ENCODE measurements at regions not wholly inside any gene's neighbourhood (a gene's known extent, or its start where the extent isn't known, plus 50 kb on each side); places are given as distances from the start of the nearest gene placed in this dataset.

- TF ChIP-seq, protein P1, sequence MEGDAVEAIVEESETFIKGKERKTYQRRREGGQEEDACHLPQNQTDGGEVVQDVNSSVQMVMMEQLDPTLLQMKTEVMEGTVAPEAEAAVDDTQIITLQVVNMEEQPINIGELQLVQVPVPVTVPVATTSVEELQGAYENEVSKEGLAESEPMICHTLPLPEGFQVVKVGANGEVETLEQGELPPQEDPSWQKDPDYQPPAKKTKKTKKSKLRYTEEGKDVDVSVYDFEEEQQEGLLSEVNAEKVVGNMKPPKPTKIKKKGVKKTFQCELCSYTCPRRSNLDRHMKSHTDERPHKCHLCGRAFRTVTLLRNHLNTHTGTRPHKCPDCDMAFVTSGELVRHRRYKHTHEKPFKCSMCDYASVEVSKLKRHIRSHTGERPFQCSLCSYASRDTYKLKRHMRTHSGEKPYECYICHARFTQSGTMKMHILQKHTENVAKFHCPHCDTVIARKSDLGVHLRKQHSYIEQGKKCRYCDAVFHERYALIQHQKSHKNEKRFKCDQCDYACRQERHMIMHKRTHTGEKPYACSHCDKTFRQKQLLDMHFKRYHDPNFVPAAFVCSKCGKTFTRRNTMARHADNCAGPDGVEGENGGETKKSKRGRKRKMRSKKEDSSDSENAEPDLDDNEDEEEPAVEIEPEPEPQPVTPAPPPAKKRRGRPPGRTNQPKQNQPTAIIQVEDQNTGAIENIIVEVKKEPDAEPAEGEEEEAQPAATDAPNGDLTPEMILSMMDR (IDR thresholded peaks at IDR 0.05; ENCODE audit: low read depth, low read length) = no peak
- no peak for DNase-seq (ENCODE audit: low read depth in 2 of 2)
- no peak overlapping the region for H3K4me3 ChIP-seq (replicated peaks in 1 of 2; ENCODE audit: low read depth in 2 of 2, low read length in 2 of 2)
Measured at GRCh38 chr12:31867292-31867691, 91.9 kb upstream of the RESF1 start.

DNA sequence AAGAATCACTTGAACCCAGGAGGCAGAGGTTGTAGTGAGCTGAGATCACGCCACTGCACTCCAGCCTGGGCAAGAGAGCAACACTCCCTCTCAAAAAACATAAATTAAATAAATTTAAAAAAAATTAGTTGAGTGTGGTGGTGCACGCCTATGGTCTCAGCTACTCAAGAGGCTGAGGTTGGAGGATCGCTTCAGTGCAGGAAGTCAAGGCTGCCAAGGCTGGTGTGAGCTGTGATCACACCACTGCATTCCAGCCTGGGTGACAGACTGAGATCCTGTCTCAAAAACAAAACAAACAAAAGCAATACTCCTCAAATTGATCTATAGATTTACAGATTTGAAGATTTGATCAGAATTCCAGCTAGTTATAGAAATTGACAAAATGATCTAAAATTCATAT lies 92.7 kb upstream of the RESF1 start:
- no peak overlapping the region for H3K4me3 ChIP-seq (replicated peaks in 1 of 2; ENCODE audit: low read depth in 2 of 2, low read length in 2 of 2)
- DNase-seq (ENCODE audit: low read depth in 2 of 2) = no peak
- TF ChIP-seq, protein P1 (IDR thresholded peaks at IDR 0.05; ENCODE audit: low read depth, low read length) = no peak

DNA sequence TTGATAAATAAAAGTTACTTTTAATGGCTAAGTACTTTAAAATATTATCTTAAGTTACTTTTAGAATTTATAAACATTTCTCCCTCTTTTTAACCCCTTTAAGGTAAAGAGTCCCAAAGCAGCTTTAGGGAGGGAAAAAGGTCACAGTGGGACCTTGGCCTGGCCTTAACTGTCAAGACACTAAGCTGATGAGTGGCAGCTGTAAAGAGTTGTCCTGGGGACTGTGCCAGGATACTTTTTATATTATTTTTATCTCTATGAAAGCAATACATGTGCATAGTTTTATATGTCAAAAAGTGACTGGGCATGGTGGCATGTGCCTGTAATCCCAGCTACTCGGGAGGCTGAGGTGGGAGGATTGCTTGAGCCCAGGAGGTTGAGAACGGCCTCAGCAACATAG lies 94.2 kb upstream of the RESF1 start:
- DNase-seq (ENCODE audit: low read depth in 2 of 2) = no peak
- TF ChIP-seq, protein P1 (IDR thresholded peaks at IDR 0.05; ENCODE audit: low read depth, low read length) = no peak

GRCh38 chr12:31861360-31861759 lies 97.9 kb upstream of the RESF1 start:
- TF ChIP-seq, protein P1 (IDR thresholded peaks at IDR 0.05; ENCODE audit: low read depth, low read length) = no peak
- no peak for DNase-seq (ENCODE audit: low read depth in 2 of 2)
- H3K4me3 ChIP-seq (replicated peaks in 1 of 2; ENCODE audit: low read depth in 2 of 2, low read length in 2 of 2) = no peak overlapping the region

More for the DNA sequence above, 94.2 kb upstream of the RESF1 start:
- no peak overlapping the region for H3K4me3 ChIP-seq (replicated peaks in 1 of 2; ENCODE audit: low read depth in 2 of 2, low read length in 2 of 2)

DNA sequence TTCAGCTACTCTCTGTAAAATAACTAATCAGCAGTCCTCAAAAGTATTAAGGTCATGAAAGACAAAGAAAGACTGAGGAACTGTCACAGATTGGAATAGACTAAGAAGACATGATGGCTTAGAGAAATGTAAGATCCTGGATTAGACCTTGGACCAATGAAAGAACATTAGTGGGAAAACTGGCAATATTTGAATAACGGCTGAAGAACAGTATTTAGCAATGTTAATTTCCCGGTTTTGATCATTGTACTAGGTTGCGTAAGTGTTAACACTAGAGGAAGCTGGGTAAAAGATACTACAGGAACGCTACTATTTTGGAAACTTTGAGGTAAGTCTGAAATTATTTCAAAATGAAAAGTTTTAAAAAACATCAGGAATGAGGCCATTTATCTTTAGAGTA lies 98.8 kb upstream of the RESF1 start:
- no peak for DNase-seq (ENCODE audit: low read depth in 2 of 2)
- TF ChIP-seq, protein P1 (IDR thresholded peaks at IDR 0.05; ENCODE audit: low read depth, low read length) = no peak
- H3K4me3 ChIP-seq (replicated peaks in 1 of 2; ENCODE audit: low read depth in 2 of 2, low read length in 2 of 2) = no peak overlapping the region

GRCh38 chr12:31859232-31859977 lies 99.8 kb upstream of the RESF1 start:
- TF ChIP-seq, protein P1 (IDR thresholded peaks at IDR 0.05; ENCODE audit: low read depth, low read length) = no peak
- H3K4me3 ChIP-seq (replicated peaks in 1 of 2; ENCODE audit: low read depth in 2 of 2, low read length in 2 of 2) = no peak overlapping the region
- DNase-seq (ENCODE audit: low read depth in 2 of 2) = no peak

DNA sequence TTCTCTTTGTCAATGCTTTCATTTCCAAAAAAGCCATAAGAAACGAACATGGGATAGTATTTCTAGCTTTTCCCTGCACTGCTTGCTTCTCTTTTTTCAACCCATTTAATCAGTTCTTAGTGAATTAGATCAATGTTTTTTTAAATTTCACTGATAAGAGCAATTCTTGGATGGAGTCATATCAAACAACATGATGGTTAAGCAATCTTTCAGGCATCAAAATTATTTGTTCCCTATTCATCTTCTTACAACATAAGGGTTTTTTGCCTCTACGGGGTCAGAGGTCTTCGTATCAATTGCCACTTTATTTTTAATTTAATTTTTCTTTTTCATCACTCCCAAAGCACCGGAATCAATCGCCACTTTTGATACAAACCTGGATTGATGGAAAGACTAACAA lies 103.8 kb upstream of the RESF1 start:
- no peak overlapping the region for H3K4me3 ChIP-seq (replicated peaks in 1 of 2; ENCODE audit: low read depth in 2 of 2, low read length in 2 of 2)
- DNase-seq (ENCODE audit: low read depth in 2 of 2) = no peak
- TF ChIP-seq, protein P1 (IDR thresholded peaks at IDR 0.05; ENCODE audit: low read depth, low read length) = no peak

Data from cardiac fibroblast (primary cell).